Activated CD8-positive, alpha-beta memory T cell treated with anti-CD3 and anti-CD28 coated beads for 36 hours (primary cell): ENCODE measurements at regions not wholly inside any gene's neighbourhood (a gene's known extent, or its start where the extent isn't known, plus 50 kb on each side); places are given as distances from the start of the nearest gene placed in this dataset.
"Not testable (repeated sequence)": the region's sequence is repeated elsewhere in the genome, so short reads cannot be mapped to it uniquely, and the experiment has no call there.

ENCODE experiments used
- CTCF ChIA-PET: fragments of 350-600 bp; sonication (Branson Sonifier 250); formaldehyde crosslinking; loops from one replicate; lab custom pipeline; 2021; ENCODE audit warnings: antibody characterized with exemption; lab: Charles Lee
- POLR2A ChIA-PET: fragments of 350-600 bp; sonication (Branson Sonifier 250); formaldehyde crosslinking; loops from one replicate; lab custom pipeline; 2021; ENCODE audit warnings: antibody characterized with exemption; lab: Charles Lee

DNA sequence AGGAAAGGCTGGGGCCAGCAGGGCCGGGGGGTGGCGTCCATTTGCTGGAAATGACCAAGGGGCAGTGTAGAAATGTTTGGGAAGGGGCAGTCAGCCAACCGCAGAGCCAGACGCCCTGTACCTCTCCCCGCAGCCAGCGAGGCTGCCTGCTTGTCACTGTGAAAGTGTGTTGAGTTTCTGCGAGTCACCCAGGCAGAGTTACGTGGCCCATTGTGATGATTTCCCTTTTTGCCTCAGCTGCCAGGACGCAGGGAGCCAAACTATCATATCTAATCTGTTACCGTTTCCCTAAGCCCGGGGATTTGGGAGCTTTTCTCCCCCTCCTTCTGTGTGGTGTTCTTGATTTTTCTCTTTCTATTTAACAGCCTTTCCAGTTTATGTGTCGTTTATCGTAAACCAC is 67.9 kb upstream of the STX16 start:
- POLR2A ChIA-PET = no interaction called here
- CTCF ChIA-PET = no interaction called here

DNA sequence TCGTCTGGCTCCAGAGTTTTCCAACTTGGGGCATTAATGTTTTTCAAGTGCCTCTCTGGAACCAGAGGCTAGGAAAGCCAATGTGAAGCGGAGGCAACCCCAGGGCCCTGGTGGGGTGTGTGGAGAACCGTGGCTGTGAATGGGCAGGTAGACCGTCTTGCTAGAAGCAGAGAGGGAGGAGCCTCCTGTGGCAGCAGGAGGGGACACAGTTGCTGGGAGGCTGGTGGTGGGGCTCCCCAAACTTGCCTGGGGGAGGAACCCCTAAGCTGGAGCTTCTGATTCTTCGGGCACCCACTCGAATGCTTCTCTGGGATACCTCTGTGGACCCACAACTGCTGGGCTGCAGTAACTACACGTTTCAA is 65.3 kb upstream of the APCDD1L start:
- POLR2A ChIA-PET = no interaction called here
- CTCF ChIA-PET = interaction anchor here (0.9 kb wide), 1 partner anchor 309 kb away, joined by 3 read pairs; no protein-coding TSS in a partner anchor

DNA sequence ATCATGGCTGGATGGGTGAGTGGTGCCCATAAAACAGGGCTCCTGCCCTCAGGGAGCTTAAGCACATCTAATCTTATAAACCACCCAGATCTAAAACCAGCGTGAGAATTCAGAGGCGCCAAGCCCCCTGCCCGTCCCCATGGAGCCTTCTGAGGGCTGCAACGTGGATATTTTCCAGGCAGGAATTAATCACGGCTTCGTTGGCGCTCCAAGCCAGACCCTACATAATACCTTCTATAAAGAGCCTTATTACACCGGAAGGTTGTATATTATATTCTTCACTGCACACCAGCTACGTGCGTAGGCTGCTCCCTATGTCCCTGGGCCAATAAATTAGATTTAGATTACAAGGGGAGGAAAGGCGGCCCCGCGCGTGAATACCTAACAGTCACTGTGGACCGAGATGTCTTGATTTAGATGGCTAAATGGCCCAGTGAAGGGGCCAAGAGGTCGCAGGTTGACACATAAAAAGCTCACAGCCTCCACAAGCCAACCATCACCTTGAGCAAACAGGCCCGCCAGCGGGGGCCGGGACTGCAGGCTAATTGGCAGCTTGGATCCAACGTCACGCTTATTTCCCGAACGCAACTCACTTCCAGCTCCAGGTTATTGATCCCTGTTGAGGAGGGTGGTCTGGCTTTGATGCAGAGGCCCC is 64.7 kb upstream of the APCDD1L start:
- ChIA-PET POLR2A (no interaction called here), CTCF (interaction anchor here (0.9 kb wide), 1 partner anchor 308 kb away, joined by 3 read pairs; no protein-coding TSS in a partner anchor)

DNA sequence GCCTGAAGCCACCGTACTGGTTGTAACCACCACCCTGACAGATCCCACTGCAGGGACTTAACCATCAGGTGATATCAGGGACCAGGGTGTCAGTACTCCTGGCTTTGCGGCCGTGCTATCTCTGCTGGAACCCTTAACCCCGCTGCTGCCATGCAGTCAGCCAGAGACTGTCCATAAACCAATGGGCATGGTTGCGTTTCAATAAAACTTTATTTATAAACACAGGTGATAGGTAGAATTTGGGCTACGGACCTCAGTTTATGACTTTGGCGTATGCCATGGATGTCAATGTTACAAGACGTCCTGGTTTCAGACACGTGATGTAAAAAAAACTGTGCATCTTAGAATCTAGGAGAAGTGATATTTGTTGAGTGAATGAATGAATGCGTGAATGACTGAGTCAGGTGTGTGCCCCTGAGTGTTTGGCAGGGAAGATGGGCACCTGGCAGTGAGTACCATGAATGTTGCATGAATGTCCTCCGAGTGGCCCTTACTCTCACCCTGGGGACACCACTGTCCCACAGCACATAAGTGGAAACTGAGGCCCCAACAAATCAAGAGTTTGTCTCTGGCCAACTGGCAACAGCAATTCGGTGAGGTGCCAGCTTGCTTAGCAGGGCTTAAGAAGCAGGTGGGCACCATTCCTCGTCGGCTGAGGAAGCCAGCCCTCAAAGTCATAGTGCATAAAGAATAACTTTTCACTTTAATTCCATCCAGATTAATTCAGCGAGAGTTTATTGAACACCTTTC is 64.0 kb upstream of the APCDD1L start:
- ChIA-PET POLR2A (no interaction called here), CTCF (no interaction called here)

DNA sequence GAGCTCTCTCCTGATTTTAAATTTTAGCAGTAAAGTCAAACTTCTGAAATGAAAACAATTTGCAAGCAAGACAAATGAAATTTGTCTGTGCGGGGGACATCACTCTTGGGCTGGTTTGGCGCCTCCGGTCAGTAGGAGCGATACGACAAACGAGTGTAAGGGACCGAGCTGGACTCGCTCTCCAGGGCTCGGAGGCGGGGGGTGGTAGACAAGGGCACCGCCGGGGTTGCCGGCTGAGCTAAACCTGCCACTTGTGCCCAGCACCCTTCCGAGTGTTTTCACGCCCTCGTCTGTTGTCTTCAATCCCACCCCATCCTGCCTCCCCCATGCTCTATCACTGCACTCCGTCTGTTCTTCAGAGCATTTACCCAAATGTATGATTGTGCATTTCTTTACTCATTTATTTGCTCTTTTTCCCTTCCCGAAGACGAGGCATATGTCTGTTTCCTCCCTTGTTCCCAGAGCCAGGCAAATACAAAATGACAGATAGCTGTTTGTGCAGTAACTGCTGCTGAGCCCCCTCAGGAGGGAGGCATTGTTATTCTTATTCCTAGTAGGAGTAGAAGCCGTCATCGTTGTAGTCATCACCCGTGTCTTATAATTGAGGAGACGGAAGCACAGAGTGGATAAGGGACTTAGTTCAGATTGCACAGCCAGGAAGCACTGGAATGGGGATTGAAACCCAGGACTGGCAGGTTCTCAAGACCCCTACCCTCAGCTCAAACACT is 62.8 kb upstream of the APCDD1L start:
- POLR2A ChIA-PET = no interaction called here
- CTCF ChIA-PET = no interaction called here

DNA sequence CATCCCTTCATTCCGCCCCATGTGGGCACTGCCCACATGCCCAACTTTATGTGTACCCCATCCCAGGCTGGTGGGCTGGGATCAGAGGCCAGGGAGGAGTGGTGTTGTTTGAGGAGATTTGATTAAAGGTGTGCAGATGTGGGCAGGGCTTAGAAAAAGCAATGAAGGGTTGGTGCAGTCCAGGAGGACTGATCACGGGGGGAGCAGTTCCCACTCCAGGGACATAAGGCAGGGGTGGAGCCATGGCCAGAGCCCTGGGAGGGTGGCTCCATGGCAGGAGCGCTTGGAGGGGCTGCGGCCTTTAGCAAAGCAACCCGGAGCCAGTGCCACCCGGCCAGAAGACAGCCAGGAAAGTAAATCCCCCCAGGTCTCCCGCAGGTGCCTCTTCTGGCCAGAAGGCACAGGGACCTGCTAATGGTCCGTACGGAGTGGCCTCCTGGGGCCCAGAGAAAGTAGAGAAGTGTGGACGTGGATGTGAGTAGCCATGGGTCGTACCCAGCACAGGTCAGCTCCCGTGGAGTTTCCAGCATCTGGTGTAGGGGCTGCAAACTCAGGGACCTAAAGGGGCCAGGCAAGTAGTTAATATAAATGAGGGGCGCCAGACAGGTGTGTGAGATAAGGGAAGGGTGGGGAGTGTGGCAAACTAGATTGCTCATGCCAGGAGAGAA is 62.1 kb upstream of the APCDD1L start:
- CTCF ChIA-PET = no interaction called here

DNA sequence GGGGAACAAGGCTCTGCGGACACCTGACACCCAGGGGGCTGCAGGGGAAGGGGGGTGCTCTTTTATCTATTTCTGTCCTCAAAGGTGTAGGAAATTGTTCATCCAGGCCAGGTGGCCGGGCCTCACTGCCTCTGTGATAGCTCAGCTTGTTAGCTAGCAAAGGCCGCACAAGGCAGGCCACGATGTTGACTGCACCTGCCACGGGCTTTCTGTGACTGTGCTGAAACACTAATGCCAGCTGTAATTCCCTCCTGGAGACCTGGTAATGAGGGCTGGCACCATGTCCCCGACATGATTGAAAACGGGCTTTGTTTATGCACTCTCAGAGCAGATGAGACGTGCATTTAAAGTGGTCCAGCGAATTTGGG is 61.4 kb upstream of the APCDD1L start:
- CTCF ChIA-PET = no interaction called here
- POLR2A ChIA-PET = no interaction called here

More for the DNA sequence above, 62.1 kb upstream of the APCDD1L start:
- POLR2A ChIA-PET = no interaction called here

DNA sequence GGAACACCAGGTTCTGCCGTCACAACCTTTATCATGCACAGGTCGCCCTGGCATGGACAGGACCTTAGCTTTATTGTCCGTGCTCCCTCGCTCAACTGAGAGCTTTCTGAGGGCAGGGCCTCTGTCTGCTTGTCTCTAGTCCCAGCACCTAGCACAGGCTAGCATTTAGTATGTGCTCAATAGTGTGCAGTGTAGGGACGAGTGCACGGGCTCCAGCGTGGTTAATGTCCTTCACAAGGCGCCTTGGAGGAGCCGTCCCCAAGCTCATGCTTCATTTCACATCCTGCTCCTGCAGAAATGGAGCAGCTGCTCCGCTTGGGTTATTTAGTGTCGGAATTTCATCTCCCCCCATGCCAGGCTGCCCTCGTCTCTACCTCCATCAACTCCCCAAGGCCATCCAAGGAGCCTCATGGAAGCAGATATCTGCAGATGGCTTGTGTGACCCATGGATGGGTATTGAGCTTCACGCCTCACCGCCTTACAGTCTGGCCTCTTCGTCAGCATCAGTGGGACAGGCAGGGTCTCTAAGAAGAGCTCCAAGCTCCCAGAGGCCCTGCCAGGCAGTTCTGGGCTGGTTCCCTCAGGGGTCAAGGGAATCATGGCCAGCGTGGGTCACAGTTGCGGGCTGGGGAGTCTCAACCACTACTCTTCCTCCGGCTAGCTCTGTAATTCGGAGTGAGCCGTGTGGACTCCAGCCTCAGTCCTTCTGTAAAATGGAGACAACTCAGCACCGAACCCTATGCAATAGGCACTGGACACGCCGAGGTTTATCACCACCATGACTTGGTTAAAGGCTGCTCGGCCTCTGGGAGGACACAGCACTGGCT is 60.8 kb upstream of the APCDD1L start:
- ChIA-PET POLR2A (no interaction called here), CTCF (no interaction called here)

DNA sequence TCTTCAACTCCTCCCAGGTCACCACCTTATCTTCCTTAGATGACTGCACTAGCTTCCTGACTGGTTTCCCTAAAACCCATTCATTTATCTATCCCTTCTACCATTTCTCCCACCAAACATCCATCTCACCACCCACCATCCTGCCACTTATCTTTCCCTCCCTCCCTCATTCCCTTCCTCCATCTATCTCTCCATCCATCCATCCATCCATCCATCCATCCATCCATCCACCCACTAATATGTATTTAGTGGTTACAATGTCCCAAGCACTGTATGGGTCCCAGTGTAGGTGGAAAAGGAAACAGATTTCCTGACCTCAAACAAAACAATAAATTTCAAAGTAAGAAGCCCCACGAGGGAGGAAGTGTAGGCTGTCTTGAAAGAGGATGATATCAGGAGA is 59.3 kb upstream of the APCDD1L start:
- ChIA-PET CTCF (interaction anchor here (0.6 kb wide), 1 partner anchor 786 kb away, joined by 3 read pairs; no protein-coding TSS in a partner anchor), POLR2A (no interaction called here)

DNA sequence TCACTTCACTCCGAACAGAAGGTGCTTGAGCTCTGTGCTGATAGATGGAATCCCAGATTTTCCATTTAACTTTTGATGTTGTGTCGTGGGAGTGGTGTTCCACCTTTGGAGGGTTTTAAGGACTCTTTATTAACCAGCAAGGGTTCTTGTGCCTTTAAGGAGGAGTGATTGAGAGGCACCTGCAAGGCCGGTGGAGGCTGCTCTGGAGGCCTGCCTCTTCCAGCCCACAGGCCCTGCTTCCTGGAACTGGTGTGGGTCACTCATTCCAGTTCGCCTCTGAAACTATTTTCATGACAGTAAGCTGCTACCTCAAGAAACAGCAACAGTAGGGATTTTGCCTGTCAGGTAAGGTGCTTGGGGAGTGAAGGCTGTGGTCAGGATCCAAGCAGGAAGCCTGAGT is 58.8 kb upstream of the APCDD1L start:
- ChIA-PET POLR2A (no interaction called here), CTCF (interaction anchor here (0.6 kb wide), 1 partner anchor 786 kb away, joined by 3 read pairs; no protein-coding TSS in a partner anchor)

DNA sequence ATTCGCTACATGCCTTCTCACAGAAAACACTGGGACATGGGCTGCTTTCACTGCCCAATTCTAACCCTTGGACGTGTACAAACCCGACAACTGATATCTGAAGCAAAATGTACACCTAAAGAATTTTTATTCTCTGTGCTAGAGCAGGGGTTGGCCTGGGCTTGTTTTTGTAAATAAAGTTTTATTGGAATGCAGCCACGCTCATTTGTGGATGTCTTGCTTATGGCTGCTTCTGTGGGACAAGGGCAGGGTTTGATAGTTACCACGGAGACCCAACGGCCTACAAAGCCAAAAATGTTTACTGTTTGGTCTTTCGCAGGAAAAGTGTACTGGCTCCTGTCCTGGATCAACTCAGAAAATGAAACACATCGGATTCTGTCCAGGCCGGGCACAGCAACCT is 58.1 kb upstream of the APCDD1L start:
- POLR2A ChIA-PET = no interaction called here

DNA sequence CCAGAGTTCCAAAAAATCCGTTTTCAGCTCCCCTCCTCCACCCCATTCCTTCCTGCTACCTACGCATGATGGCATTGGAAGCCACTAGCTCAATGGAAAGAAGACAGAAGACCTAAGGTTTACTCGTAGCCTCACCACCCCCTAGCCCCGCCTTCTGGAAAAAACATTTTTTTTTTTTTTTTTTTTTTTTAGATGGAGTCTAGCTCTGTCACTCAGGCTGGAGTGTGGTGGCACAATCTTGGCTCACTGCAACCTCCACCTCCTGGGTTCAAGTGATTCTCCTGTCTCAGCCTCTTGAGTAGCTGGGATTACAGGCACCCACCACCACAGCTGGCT is 57.2 kb upstream of the APCDD1L start:
- CTCF ChIA-PET = not testable (repeated sequence)
- POLR2A ChIA-PET = interaction anchor here (0.6 kb wide), 1 partner anchor 13 kb away, joined by 4 read pairs; no protein-coding TSS in a partner anchor

More for the DNA sequence above, 58.1 kb upstream of the APCDD1L start:
- CTCF ChIA-PET = no interaction called here

DNA sequence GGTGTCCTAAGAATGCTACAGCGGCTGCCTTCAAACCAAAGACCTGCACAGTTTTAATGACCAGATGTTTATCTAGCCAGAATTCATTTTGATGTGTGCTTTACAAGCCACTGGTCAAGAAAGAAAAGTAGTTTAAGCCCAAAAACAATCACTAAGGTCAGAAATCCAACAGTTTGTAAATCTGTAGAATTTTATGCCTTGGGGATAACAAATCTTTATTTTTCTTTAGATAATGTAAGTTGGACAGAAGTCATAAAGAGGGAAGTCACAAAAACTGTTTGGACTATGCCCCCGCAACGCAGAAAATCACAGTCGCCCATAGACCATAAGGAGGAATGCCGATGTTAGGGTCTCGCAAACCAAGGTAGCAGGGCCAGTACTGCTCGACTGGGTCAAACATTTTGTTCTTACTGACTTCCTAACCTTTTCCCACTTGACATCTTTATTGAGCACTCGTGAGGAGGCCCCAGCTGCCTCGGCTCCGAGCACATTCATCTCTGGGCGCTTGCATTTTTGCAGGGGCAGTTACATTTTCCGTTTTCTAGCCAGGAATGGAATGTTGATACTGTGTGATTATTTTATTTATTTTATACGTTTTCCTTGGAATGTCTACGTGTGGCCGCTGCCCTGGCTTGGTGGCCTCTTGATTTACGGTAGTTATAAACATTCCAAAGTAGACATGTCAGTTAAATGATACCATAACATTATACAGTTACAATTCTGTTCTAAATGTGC is 56.7 kb upstream of the APCDD1L start:
- ChIA-PET CTCF (no interaction called here), POLR2A (no interaction called here)

DNA sequence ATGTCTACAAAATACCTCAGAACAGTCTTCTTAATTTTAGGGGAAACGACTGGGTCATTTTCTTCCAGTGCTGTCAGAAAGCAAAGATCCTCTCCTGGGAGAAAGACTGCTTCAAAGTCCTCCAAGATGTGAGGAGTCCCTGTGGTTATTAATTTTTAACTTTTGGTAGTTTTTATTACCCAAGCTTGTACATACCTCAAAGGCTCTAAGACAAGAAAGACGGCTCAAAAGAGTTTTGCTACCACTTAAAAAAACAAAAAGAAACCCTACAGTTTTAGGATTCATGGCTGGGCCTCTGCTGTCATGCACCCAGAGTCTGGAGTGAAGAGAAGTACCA is 56.1 kb upstream of the APCDD1L start:
- ChIA-PET POLR2A (no interaction called here), CTCF (no interaction called here)

DNA sequence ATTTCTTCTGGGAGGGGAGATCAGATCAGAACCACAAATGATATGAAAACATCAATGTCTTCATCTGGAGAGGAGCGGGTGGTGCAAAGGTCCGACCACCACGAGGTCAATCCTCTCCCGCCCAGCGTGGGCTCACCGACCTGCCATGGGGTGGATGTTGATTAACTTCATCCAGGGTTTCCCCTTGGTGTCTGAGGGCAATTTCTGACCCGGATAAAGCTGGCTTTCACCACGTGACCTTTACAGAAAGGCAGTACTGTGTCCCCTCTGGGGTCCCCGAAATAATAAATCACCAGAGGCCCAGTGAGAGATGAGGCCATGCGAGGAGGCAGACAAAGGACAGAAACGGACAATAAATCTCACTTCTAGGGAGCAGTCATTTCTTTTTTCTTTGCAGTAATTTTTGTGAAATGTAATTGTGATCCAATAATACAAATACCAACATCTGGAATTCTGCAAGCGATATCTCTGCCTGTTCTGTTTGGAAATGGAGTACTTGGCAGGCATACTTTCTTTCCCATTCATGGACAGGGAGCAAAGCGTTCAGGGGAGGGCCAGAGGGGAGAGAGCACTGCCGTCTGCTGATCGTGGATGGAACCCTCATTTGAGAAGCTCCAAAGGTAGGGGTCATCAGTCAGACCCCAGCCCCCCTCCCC is 55.1 kb upstream of the APCDD1L start:
- POLR2A ChIA-PET = no interaction called here
- CTCF ChIA-PET = no interaction called here

DNA sequence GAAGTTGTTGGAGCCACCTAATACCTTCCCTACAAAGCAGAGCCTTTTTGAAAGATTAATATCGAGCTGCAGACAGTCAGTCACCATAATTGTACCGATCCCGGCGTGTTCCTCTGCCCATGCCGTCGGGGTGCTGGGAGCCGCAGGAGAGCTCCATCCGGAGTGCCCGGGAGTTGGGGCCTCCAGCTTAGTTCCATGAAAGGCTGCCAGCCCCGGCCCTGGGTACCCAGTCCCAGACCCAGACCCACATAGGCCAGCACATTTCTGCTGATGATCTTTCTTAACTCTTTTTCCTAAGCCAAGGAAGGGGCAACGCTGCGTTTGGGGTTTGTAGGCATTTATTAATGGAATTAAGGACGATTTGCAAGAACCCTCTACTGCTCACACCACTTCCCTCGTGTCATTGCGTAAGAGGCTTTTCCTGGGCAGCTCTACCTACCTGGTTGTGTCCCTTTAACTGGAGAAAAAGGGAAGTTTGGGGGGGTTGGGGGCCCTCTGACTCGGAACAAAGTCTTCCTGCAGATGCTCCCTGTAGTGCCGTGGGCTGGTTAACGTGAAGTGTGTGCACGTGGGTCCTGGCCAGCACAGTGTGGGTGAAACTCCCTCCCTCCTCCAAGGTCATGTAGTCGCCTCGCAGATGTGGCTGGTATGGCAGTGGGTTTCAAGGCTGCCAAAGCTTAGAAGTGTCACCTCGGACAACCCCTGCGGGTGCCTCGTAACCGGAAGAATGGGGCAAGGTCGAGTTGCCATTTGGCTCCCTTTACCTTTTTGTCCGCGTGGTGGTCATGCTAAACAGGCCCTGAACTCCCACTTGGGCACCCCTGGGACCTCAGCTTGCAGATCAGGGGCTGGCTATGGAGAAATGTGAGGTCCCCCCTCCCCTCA is 54.3 kb upstream of the APCDD1L start:
- POLR2A ChIA-PET = no interaction called here
- CTCF ChIA-PET = no interaction called here

DNA sequence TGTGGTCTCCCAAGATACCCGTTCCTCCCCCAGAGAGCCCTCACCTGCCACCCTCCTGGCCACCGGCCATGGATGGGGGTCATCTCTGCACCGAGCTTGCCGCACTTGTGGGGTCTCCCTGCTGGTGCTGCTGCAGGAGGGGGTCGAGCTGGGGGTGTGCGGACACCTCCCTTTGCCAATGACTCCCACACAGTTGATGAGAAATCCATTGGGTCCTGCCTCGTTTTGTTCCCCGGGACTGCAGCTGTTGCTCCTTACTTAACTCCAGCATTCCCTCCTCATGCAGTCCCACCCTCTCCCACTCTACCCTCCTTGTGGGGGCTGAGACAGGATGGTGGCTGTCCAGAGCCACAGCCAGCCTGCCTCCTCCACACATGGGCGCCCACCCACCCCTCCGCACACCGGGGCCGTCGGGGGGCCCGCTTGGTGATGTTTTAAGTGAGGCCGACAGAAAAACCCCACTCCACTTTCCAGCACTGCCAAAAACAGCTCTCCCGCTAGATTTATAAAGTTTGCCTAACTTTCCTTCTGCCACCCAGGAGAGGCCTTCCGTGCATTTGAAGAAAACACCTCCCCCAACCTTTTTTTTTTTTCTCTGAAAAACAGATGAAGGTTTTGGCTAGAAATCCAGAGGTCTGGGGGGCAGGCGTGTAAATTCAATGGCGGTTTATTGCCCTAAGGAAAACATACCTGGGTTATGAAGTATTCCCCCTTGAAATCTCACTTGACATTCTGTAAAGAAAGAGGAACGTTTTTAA is 53.5 kb upstream of the APCDD1L start:
- POLR2A ChIA-PET = no interaction called here
- CTCF ChIA-PET = no interaction called here
